ENCODE measurements at regions not wholly inside any gene's neighbourhood (a gene's known extent, or its start where the extent isn't known, plus 50 kb on each side); places are given as distances from the start of the nearest gene placed in this dataset.

DNA sequence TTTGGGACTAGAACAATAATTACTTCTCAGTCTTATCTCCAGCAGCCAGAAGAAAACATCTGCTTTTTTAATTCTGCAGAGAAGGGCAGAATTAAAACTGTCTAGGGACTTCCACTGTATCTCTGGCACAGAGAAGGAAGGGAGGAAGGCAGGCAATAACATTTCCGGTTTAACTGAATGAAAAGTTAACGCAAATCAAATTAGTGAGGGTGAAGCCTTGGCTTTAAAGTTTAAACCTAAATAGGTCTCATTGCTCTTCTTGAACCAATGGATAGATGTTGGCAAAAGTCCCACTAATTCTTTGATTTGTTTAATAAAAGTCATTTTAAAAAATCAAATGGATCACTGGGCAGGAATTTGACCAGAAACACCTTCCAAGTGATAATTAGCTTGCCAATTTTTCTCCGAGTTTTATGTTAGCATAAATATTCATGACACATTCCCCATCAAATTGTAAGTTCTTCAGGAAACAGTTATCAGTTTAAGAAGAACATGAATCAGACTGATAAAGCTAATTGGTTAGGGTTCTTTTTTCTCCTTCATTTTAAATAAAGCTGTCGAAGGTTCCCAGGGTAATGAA lies 181.9 kb downstream of the SLC15A5 start:
- intact Hi-C loops (cut with DNase I) = no loop called here
- WGBS, 4 donors = 28 to 41% (median 35%) methylated on average over 4 of the region's 4 CpGs
- no peak overlapping the region for H3K27ac ChIP-seq
- peaks cover 0 to 9% (median 0%) of the 10 kb centered on the region in 12 donors for H3K4me1 ChIP-seq
- H3K4me3 ChIP-seq = no peak overlapping the region
- H3K36me3 ChIP-seq = no peaks in the 10 kb centered on the region
- H3K9me3 ChIP-seq = no peaks in the 10 kb centered on the region
- no peaks in the 10 kb centered on the region for H3K27me3 ChIP-seq
- TF ChIP-seq, protein P1, sequence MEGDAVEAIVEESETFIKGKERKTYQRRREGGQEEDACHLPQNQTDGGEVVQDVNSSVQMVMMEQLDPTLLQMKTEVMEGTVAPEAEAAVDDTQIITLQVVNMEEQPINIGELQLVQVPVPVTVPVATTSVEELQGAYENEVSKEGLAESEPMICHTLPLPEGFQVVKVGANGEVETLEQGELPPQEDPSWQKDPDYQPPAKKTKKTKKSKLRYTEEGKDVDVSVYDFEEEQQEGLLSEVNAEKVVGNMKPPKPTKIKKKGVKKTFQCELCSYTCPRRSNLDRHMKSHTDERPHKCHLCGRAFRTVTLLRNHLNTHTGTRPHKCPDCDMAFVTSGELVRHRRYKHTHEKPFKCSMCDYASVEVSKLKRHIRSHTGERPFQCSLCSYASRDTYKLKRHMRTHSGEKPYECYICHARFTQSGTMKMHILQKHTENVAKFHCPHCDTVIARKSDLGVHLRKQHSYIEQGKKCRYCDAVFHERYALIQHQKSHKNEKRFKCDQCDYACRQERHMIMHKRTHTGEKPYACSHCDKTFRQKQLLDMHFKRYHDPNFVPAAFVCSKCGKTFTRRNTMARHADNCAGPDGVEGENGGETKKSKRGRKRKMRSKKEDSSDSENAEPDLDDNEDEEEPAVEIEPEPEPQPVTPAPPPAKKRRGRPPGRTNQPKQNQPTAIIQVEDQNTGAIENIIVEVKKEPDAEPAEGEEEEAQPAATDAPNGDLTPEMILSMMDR (IDR thresholded peaks at IDR 0.05) = no peak
- no peak for TF ChIP-seq POLR2A (IDR thresholded peaks at IDR 0.05)
- DNase-seq (no peak), ATAC-seq (no peak)

DNA sequence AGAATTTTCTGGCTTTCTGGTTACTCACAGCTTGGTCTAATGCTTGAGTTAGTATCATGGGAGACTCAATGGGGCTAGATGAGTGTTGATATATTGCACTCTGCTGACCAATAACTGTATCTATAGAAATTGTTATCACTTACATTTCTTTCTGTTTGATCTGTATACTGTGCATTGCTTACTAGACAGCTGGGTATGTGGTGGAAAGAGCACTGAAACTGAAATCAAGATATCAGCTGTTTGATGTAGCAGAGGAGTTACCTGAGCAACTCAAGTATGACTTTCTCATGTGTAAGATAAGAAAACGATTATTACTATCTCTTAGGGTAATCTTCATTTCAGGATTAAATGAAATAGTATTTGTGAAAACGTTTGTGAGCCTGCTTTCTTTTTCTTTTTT lies 183.0 kb downstream of the SLC15A5 start:
- Histone ChIP-seq H3K27ac (no peak overlapping the region), H3K4me1 (peaks cover 0 to 9% (median 0%) of the 10 kb centered on the region in 12 donors), H3K27me3 (no peaks in the 10 kb centered on the region), H3K4me3 (no peak overlapping the region), H3K9me3 (no peaks in the 10 kb centered on the region), H3K36me3 (no peaks in the 10 kb centered on the region)
- DNase-seq = no peak
- TF ChIP-seq POLR2A (IDR thresholded peaks at IDR 0.05) = no peak
- TF ChIP-seq, protein P1 (IDR thresholded peaks at IDR 0.05) = no peak
- WGBS, 4 donors = 34 to 48% (median 45%) methylated on average over 2 of the region's 2 CpGs
- ATAC-seq = no peak
- intact Hi-C loops (cut with DNase I) = no loop called here

DNA sequence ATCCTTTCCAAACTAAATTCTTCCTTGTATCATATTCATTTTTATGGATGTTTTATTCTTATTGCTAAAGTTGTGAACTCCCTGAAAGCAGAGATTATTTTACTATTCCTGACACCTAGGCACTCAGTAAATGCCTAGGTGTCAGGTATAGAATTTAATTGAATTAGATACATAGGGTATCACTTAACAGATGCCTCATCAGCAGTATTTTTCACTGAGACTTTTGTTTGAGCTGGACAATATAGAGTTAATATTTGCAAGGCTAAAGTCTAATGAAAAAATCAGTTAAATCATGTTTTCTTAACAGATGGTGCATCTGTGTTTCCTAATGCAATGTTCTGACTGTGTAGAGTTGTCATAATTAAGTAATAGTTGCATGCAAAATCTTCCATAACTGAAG lies 182.7 kb downstream of the DERA start:
- TF ChIP-seq, protein P1 (IDR thresholded peaks at IDR 0.05) = no peak
- TF ChIP-seq POLR2A (IDR thresholded peaks at IDR 0.05) = no peak
- DNase-seq (no peak), ATAC-seq (no peak)
- Histone ChIP-seq H3K4me1 (peaks cover 0 to 9% (median 0%) of the 10 kb centered on the region in 12 donors), H3K9me3 (no peaks in the 10 kb centered on the region), H3K4me3 (no peak overlapping the region), H3K27me3 (no peaks in the 10 kb centered on the region), H3K27ac (no peak overlapping the region), H3K36me3 (no peaks in the 10 kb centered on the region)
- intact Hi-C loops (cut with DNase I) = no loop called here

DNA sequence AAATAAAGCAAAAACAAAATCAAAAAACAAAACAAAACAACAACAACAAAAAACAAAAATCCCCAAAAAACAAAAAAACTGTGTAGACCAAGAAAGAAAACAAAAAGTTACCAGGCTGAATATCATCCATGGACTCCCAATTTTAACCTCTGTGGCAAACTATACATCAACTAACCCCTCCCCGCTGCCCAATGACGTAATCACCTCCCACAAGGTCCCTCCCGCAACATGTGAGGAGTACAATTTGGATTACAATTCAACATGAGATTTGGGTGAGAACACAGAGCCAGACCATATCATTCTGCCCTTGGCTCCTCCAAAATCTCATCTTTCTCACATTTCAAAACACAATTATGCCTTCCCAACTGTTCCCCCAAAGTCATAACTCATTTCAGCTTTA lies 179.8 kb downstream of the DERA start:
- no peaks in the 10 kb centered on the region for H3K27me3 ChIP-seq
- no peak overlapping the region for H3K4me3 ChIP-seq
- peaks cover 0 to 8% (median 0%) of the 10 kb centered on the region in 12 donors for H3K4me1 ChIP-seq
- intact Hi-C loops (cut with DNase I) = no loop called here
- H3K27ac ChIP-seq = no peak overlapping the region
- WGBS, 4 donors = 91 to 95% (median 93%) methylated on average over 3 of the region's 3 CpGs
- no peaks in the 10 kb centered on the region for H3K36me3 ChIP-seq
- ATAC-seq (no peak), DNase-seq (no peak)
- no peak for TF ChIP-seq POLR2A (IDR thresholded peaks at IDR 0.05)
- TF ChIP-seq, protein P1 (IDR thresholded peaks at IDR 0.05) = no peak
- H3K9me3 ChIP-seq = no peaks in the 10 kb centered on the region

All from heart left ventricle (tissue), 16 donors.